ENCODE measurements at regions not wholly inside any gene's neighbourhood (a gene's known extent, or its start where the extent isn't known, plus 50 kb on each side); places are given as distances from the start of the nearest gene placed in this dataset.

GRCh38 chr1:82515650-82516049 lies 714.9 kb downstream of the ADGRL2 start:
- DNase-seq (ENCODE audit: low read depth) = peak; percentile 17
- TF ChIP-seq CTCF (conservative IDR thresholded peaks at IDR 0.05; ENCODE audit: low read depth, low read length) = no peak
- H3K4me3 ChIP-seq (ENCODE audit: low read depth, low read length) = no peak overlapping the region

GRCh38 chr1:82511441-82511840 lies 710.7 kb downstream of the ADGRL2 start:
- H3K4me3 ChIP-seq (ENCODE audit: low read depth, low read length) = no peak overlapping the region
- TF ChIP-seq CTCF (conservative IDR thresholded peaks at IDR 0.05; ENCODE audit: low read depth, low read length) = no peak
- DNase-seq (ENCODE audit: low read depth) = no peak

GRCh38 chr1:82510431-82510830 lies 709.7 kb downstream of the ADGRL2 start:
- no peak for DNase-seq (ENCODE audit: low read depth)
- H3K4me3 ChIP-seq (ENCODE audit: low read depth, low read length) = no peak overlapping the region
- no peak for TF ChIP-seq CTCF (conservative IDR thresholded peaks at IDR 0.05; ENCODE audit: low read depth, low read length)

- no peak overlapping the region for H3K4me3 ChIP-seq (ENCODE audit: low read depth, low read length)
- no peak for DNase-seq (ENCODE audit: low read depth)
- TF ChIP-seq CTCF (conservative IDR thresholded peaks at IDR 0.05; ENCODE audit: low read depth, low read length) = no peak
Observed at GRCh38 chr1:82507011-82507410, 706.3 kb downstream of the ADGRL2 start.

- no peak for TF ChIP-seq CTCF (conservative IDR thresholded peaks at IDR 0.05; ENCODE audit: low read depth, low read length)
- no peak for DNase-seq (ENCODE audit: low read depth)
- H3K4me3 ChIP-seq (ENCODE audit: low read depth, low read length) = no peak overlapping the region
Observed at GRCh38 chr1:82503822-82504221, 703.1 kb downstream of the ADGRL2 start.

- DNase-seq (ENCODE audit: low read depth) = no peak
- no peak overlapping the region for H3K4me3 ChIP-seq (ENCODE audit: low read depth, low read length)
- no peak for TF ChIP-seq CTCF (conservative IDR thresholded peaks at IDR 0.05; ENCODE audit: low read depth, low read length)
Observed at GRCh38 chr1:82499022-82499421, 698.3 kb downstream of the ADGRL2 start.

GRCh38 chr1:82494117-82494516 lies 693.4 kb downstream of the ADGRL2 start:
- no peak for DNase-seq (ENCODE audit: low read depth)
- H3K4me3 ChIP-seq (ENCODE audit: low read depth, low read length) = no peak overlapping the region
- no peak for TF ChIP-seq CTCF (conservative IDR thresholded peaks at IDR 0.05; ENCODE audit: low read depth, low read length)
